Hepatocyte (in vitro differentiated cells): ENCODE measurements at regions not wholly inside any gene's neighbourhood (a gene's known extent, or its start where the extent isn't known, plus 50 kb on each side); places are given as distances from the start of the nearest gene placed in this dataset.

ENCODE experiments used
- DNase-seq: peaks from one replicate; pipeline ENCODE4 v3.0.0-alpha.2; 2016; ENCODE audit warnings: low spot score
- H2AFZ ChIP-seq: fragments of 200-600 bp; sonication (generic); 2 replicates; pipeline ENCODE4 v1.6.0; 2016; ENCODE audit warnings: antibody characterized with exemption, mild to moderate bottlenecking
- H3K27ac ChIP-seq: fragments of 200-600 bp; sonication (generic); 2 replicates; pipeline ENCODE4 v1.5.1; 2016; ENCODE audit warnings: mild to moderate bottlenecking
- H3K27me3 ChIP-seq: fragments of 200-600 bp; sonication (generic); 2 replicates; pipeline ENCODE4 v1.6.1; 2016
- H3K36me3 ChIP-seq: fragments of 200-600 bp; sonication (generic); replicated peaks from 2 replicates; pipeline ENCODE4 v1.5.1; 2016; ENCODE audit warnings: low read depth; ENCODE audit not compliant: insufficient read depth
- H3K4me1 ChIP-seq: fragments of 200-600 bp; sonication (generic); 2 replicates; pipeline ENCODE4 v1.5.1; 2016; ENCODE audit warnings: mild to moderate bottlenecking, moderate library complexity; ENCODE audit not compliant: insufficient read depth
- H3K4me2 ChIP-seq: fragments of 200-600 bp; sonication (generic); 2 replicates; pipeline ENCODE4 v1.6.0; 2016
- H3K4me3 ChIP-seq: fragments of 200-600 bp; sonication (generic); 2 replicates; pipeline ENCODE4 v1.5.1; 2016; ENCODE audit warnings: mild to moderate bottlenecking
- H3K79me2 ChIP-seq: fragments of 200-600 bp; sonication (generic); 2 replicates; pipeline ENCODE4 v1.6.0; 2017; ENCODE audit warnings: mild to moderate bottlenecking
- H3K9me2 ChIP-seq: fragments of 200-600 bp; sonication (generic); replicated peaks from 2 replicates; pipeline ENCODE4 v1.6.0; 2017; ENCODE audit warnings: mild to moderate bottlenecking; ENCODE audit not compliant: insufficient read depth
- H3K9me3 ChIP-seq: fragments of 200-600 bp; sonication (generic); 2 replicates; pipeline ENCODE4 v1.5.1; 2016; ENCODE audit warnings: low read depth, mild to moderate bottlenecking
- H4K20me1 ChIP-seq: fragments of 200-600 bp; sonication (generic); 2 replicates; pipeline ENCODE4 v1.6.0; 2016; ENCODE audit warnings: mild to moderate bottlenecking; ENCODE audit not compliant: insufficient read depth, poor library complexity, severe bottlenecking
- CTCF ChIP-seq: fragments of 200-600 bp; sonication (generic); IDR thresholded peaks from 2 replicates; pipeline ENCODE4 v1.5.1; 2016; ENCODE audit warnings: antibody characterized with exemption, mild to moderate bottlenecking; ENCODE audit not compliant: poor library complexity
- EZH2 ChIP-seq: fragments of 200-600 bp; sonication (generic); IDR thresholded peaks from 2 replicates; pipeline ENCODE4 v1.6.1; 2016; ENCODE audit warnings: antibody characterized with exemption, mild to moderate bottlenecking, borderline replicate concordance
- EZH2phosphoT487 ChIP-seq: fragments of 200-600 bp; sonication (generic); IDR thresholded peaks from one replicate; pipeline ENCODE4 v1.6.1; 2018; ENCODE audit warnings: antibody characterized with exemption, mild to moderate bottlenecking, low read depth, moderate library complexity; ENCODE audit not compliant: unreplicated experiment, severe bottlenecking
- WGBS: methylation state at CpG from one replicate; pipeline ENCODE4 v1.1.6; 2016; ENCODE audit warnings: low lambda C conversion rate; ENCODE audit errors: missing lambda C conversion rate; 5-methylcytosine and 5-hydroxymethylcytosine counted together

GRCh38 chr11:116335078-116335477 is 437.7 kb downstream of the BUD13 start:
- 88% methylated on average over 1 of the region's 1 CpG for WGBS
- DNase-seq, result no peak

GRCh38 chr11:116334596-116334995 is 438.2 kb downstream of the BUD13 start:
- no peaks in the 10 kb centered on the region for H3K9me2 ChIP-seq
- 54% methylated on average over 3 of the region's 3 CpGs for WGBS
- TF ChIP-seq EZH2 (no peak), EZH2phosphoT487 (no peak), CTCF (no peak)
- no peak overlapping the region for H3K27ac ChIP-seq
- H3K4me2 ChIP-seq, result no peak overlapping the region
- no peaks in the 10 kb centered on the region for H3K9me3 ChIP-seq
- H3K27me3 ChIP-seq, result no peaks in the 10 kb centered on the region
- H2AFZ ChIP-seq, result no peak overlapping the region
- DNase-seq, result no peak
- no peaks in the 10 kb centered on the region for H3K4me1 ChIP-seq
- H3K36me3 ChIP-seq, result no peaks in the 10 kb centered on the region
- H4K20me1 ChIP-seq, result no peaks in the 10 kb centered on the region
- no peak overlapping the region for H3K4me3 ChIP-seq
- no peaks in the 10 kb centered on the region for H3K79me2 ChIP-seq

More at GRCh38 chr11:116335078-116335477, 437.7 kb downstream of the BUD13 start:
- TF ChIP-seq EZH2phosphoT487 (no peak), EZH2 (no peak)
- Histone ChIP-seq H3K4me2 (no peak overlapping the region), H3K9me3 (no peaks in the 10 kb centered on the region), H3K27me3 (no peaks in the 10 kb centered on the region), H2AFZ (no peak overlapping the region), H3K36me3 (no peaks in the 10 kb centered on the region), H3K79me2 (no peaks in the 10 kb centered on the region), H3K4me1 (no peaks in the 10 kb centered on the region), H3K27ac (no peak overlapping the region), H3K4me3 (no peak overlapping the region), H3K9me2 (no peaks in the 10 kb centered on the region), H4K20me1 (no peaks in the 10 kb centered on the region)

- Histone ChIP-seq H3K4me1 (no peaks in the 10 kb centered on the region), H3K4me3 (no peak overlapping the region), H4K20me1 (no peaks in the 10 kb centered on the region), H3K4me2 (no peak overlapping the region), H3K27ac (no peak overlapping the region), H3K9me2 (no peaks in the 10 kb centered on the region), H3K27me3 (no peaks in the 10 kb centered on the region), H3K36me3 (no peaks in the 10 kb centered on the region), H3K79me2 (no peaks in the 10 kb centered on the region), H3K9me3 (no peaks in the 10 kb centered on the region), H2AFZ (no peak overlapping the region)
- WGBS, result 72% methylated on average over 3 of the region's 3 CpGs
- TF ChIP-seq EZH2phosphoT487, result no peak
- no peak for TF ChIP-seq CTCF
- no peak for TF ChIP-seq EZH2
- no peak for DNase-seq
Measured at GRCh38 chr11:116333001-116333535, 439.7 kb downstream of the BUD13 start.

GRCh38 chr11:116332391-116332790 is 440.4 kb downstream of the BUD13 start:
- H3K4me2 ChIP-seq, result no peak overlapping the region
- TF ChIP-seq EZH2, result no peak
- no peak for TF ChIP-seq EZH2phosphoT487
- TF ChIP-seq CTCF, result no peak
- H3K4me3 ChIP-seq, result no peak overlapping the region
- H3K79me2 ChIP-seq, result no peaks in the 10 kb centered on the region
- 90% methylated on average over 8 of the region's 8 CpGs for WGBS
- H3K9me3 ChIP-seq, result no peaks in the 10 kb centered on the region
- DNase-seq, result no peak
- no peaks in the 10 kb centered on the region for H3K36me3 ChIP-seq
- H3K27me3 ChIP-seq, result no peaks in the 10 kb centered on the region
- no peak overlapping the region for H3K27ac ChIP-seq
- H4K20me1 ChIP-seq, result no peaks in the 10 kb centered on the region
- H2AFZ ChIP-seq, result no peak overlapping the region
- H3K4me1 ChIP-seq, result no peaks in the 10 kb centered on the region
- H3K9me2 ChIP-seq, result no peaks in the 10 kb centered on the region
